ENCODE measurements at regions not wholly inside any gene's neighbourhood (a gene's known extent, or its start where the extent isn't known, plus 50 kb on each side); places are given as distances from the start of the nearest gene placed in this dataset.

GRCh38 chr6:101212640-101213039, 180.9 kb upstream of the GRIK2 start:
- DNase-seq (ENCODE audit: low spot score) = no peak

DNA sequence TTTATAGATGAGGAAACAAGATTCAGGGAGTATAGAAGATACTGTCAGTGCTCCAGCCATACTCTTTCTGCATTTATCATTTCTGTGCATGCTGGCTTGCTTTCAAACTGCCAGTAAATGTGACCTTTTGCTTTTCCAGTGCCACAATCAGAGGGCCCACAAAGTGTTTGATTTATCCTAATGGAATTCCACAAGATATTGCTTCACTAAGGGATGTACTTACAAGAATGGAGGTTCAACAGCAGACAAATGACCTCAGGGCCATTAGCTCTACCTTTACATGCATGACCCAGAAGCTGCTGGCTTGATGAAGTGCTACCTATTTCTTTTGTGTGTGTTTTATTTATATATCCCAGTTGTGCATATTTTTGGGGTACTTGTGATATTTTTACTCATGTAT, 171.5 kb upstream of the GRIK2 start:
- DNase-seq (ENCODE audit: low spot score) = no peak

DNA sequence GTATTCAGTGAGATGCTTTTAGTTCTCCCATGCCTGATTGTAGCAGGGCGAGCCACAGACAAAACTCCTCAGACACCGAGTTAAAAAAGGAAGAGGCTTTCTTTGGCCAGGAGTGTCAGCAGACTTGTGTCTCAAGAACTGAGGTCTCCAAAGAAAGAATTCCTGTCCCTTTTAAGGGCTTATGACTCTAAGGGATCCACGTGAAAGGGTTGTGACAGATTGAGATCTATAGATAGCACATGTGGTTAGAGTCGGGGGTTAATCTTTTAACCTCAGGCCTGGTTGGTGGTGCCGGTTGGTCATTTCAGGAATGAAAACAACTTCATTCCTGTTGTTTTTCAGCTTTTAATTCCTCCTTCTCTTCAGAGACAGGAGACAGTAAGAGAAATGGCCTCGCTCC, 168.8 kb upstream of the GRIK2 start:
- no peak for DNase-seq (ENCODE audit: low spot score)

DNA sequence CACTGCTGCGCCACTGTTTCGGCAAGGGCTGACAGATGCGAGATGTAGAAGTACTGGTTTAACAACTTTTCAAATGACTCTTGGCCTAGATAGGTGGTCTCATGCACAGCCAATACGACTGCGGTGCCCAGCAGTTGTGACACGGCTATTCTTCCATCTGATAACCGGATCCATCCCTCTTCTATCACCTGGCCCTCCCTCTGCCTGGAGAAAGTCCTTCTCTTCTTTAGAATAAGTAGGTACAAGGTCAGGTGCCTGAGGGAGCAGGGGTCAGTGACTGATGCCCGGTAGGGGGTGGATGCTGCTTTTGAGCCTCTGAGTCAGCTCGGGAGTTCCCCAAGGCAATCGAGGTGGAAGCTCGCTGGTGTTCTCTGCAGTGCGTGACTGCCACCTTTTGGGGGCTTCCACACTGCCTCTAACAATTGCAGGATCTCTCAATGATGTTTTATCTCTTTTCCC, 166.8 kb upstream of the GRIK2 start:
- no peak for DNase-seq (ENCODE audit: low spot score)

DNA sequence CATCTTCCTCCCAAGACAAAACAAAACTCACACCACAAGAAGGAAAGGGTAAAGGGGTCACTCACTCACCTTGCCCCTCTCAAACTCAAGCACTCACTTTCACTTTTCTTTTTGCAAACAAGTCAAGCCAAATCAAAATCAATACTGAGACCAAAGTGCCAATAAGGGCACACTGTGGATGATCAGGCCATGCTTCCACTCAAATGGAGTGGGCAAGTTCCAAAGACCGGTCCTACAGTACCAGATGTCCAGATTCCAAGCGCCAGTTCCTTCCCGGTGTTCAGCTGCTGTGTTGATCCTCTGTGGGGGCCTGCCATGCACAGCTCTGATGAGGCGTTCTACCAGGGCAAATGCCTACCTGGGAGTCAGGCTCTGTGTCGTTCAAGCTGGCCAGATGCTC, 162.6 kb upstream of the GRIK2 start:
- no peak for DNase-seq (ENCODE audit: low spot score)

- DNase-seq (ENCODE audit: low spot score) = no peak
Observed at GRCh38 chr6:101231606-101232235, 161.8 kb upstream of the GRIK2 start.

- no peak for DNase-seq (ENCODE audit: low spot score)
Observed at GRCh38 chr6:101232961-101233360, 160.5 kb upstream of the GRIK2 start.

DNA sequence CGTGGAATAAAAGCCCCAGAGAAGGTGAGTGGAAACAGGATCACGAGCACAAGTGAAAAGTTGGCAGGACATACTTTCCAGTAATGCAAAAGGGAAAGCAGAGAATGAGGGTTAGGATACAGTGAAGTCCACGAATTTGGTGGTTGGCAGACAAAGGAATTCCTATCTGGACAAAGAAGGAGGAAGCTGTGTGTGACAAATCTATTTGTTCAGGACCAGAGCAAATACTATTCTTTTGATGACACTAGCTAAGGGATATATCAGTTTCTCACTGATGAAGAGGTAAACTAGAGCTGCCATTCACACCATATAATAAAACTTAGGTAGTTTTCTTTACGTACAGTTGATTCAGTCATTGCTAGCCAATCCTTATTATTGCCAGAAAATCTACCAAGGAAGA, 156.8 kb upstream of the GRIK2 start:
- DNase-seq (ENCODE audit: low spot score) = no peak

DNA sequence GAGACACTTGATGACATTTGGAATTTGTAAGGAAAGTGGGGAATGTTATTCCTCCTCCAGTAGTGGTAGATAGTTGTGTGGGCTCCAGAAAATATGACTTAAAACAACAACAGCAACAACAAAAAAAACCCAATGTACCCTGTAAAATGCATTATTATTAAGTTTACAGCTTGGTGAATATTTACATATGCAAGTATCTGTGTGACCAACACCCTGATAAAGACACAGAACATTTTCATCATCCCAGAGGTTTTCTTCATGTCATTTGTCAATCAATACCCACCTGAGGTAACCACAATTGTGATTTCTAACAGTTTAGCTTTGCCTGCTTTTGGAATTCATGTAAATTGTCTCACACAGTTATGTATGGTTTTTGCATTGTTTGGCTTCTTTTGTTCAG, 152.1 kb upstream of the GRIK2 start:
- DNase-seq (ENCODE audit: low spot score) = no peak

DNA sequence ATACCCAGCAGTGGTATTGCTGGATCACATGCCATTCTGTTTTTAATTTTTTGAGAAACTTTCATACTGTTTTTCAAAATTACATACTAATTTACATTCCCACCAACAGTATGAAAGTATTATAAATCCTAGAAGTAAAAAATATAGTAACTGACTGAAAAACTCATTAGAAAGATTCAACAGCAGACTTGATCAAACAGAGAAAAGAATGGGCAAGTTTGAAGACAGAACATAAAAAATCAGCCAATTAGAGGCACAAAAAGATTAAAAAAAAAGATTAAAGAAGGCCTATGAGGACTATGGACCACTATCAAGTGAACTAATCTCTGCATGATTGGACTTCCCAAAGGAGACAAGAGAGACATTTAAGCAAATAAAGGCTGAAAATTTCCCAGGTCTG, 144.0 kb upstream of the GRIK2 start:
- no peak for DNase-seq (ENCODE audit: low spot score)

DNA sequence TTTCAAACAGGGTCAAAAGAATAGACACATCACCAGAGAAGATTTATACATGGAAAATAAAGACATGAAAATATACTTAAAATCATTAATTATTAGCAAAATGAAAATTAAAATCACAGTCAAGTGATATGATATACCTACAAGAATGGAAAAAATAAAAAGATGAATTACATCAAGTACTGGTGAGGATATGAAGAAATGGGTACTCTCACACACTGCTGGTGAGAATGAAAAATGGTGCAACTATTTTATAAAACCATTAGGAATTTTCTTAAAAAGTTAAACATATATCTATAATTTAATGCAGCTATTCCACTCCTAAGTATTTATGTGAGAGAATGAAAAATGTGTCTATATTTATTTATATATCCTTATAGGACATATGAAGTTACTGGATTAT, 136.3 kb upstream of the GRIK2 start:
- no peak for DNase-seq (ENCODE audit: low spot score)

DNA sequence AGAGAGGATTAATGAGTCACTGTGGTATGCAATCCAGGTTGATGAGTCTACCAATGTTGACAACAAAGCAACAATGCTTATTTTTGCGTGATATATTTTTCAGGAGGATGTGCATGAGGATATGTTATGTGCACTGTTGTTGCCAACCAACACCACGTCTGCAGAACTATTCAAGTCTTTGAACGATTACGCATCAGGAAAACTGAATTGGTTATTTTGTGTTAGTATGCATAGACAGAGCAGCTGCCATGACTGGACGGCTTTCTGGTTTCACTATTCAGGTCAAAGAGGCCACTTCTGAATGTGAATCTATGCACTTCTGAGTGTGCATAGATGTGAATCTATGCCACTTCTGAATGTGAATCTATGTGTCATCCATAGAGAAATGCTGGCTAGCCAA, 134.0 kb upstream of the GRIK2 start:
- DNase-seq (ENCODE audit: low spot score) = no peak

DNA sequence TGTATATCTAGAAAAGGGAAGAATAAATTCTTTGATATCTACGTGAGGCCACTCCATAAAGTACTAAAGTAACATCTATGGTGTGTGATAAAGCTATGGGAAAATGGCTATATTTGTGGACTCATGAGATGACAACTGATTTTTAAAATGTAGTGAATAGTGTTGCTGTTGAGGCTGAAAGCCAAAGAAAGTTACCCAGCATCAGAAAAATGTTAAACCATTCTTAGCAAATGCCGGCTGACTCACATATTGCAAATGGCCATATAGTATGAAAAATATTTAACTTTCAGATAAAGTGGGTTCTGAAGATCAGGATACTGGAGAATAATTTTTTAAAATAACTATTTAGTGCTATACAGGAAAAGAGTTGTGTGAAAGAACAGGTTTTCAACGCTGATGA, 129.9 kb upstream of the GRIK2 start:
- DNase-seq (ENCODE audit: low spot score) = no peak

DNA sequence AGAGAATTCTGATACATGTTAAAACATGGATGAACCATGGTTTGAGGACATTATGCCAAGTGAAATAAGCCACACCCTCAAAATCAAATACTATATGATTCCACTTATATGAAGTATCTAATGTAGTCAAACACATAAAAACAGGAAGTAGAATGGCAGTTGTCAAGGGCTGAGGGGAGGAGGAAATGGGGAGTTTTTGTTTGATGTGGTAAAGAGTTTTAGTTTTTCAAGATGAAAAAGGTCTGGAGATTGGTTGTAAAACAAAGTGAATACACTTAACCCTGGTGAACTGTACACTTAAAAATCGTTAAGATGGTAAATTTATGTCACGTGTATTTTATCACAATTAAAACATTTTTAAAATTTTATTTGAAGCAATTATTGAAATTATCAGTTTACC, 127.4 kb upstream of the GRIK2 start:
- peak; percentile 7 for DNase-seq (ENCODE audit: low spot score)

DNA sequence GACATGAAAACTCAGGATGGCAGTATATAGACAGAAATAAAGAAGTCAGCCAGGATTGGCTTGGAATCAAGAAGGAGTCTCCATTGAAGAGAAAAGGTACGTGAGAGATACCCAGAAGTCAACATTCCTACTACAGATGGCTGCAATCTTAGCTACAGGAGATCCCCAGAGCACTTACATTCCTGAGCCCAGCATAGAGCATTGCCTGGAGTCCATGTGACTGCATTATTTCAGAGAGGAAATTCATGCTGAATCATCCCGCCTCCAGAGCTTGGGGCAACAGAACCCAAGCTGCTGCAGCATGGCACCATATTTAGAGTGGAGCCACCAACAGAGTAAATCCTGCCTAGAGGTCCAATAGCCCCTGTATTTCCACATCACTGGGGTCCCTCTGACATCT, 125.0 kb upstream of the GRIK2 start:
- DNase-seq (ENCODE audit: low spot score) = no peak

GRCh38 chr6:101275251-101275650, 118.3 kb upstream of the GRIK2 start:
- DNase-seq (ENCODE audit: low spot score) = no peak

- no peak for DNase-seq (ENCODE audit: low spot score)
Observed at GRCh38 chr6:101276066-101276465, 117.4 kb upstream of the GRIK2 start.

DNA sequence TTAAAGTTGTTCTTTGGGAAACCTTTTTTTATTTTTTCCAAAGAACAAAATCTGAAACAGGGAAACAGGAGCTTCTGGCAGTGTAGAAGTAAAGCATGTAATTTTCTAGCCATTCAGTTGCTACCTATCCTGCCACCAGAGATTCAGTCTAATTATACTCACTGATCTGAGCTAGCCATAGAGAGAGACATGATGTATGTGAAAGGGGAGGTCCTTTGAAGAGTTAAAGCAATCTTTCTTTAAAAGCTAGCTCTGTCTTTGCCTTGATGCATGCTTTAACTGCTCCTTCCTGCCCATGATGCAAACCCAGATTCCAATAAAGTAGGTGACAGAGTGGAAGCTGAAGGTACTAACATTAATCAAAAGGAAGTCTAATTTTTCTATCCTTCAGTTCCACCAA, 114.1 kb upstream of the GRIK2 start:
- DNase-seq (ENCODE audit: low spot score) = no peak

DNA sequence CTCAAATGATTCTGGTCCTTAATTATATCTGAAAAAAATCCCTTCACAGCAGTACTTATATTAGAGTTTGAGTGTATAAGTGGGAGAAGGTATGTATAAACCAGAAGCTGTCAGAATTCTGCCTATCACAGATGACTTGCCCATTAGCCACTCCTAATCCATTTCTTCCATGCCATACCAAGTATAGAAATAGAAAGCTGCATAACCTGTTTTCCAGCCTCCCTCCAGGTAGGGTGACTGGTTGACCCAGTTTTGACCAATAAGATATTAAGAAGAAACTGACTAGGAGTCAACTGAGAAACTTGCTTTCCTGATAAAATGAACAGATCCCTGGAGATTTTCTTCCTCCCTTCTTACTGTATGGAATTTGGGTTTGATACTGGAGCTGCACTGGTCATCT, 112.2 kb upstream of the GRIK2 start:
- no peak for DNase-seq (ENCODE audit: low spot score)

DNA sequence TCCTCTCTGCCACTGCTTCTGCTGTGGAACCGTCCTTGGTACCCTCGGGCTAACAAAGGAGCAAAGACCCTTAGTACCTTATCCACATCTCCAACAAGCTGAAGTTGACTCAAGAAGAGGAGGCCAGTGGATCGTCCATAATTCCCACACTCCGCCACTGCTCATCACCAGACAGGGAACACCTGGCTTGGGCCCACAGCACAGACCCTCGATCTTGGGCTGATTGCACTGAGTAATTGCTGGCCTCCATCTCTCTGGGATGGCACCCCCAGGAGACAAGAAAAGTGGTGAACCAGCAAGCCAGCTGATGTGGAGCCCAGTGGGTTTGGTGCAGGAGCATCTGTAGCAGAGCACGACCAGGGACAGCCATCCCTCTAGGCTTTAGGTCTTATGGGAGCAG, 109.4 kb upstream of the GRIK2 start:
- DNase-seq (ENCODE audit: low spot score) = no peak

GRCh38 chr6:101286146-101286545, 107.4 kb upstream of the GRIK2 start:
- DNase-seq (ENCODE audit: low spot score) = no peak

- DNase-seq (ENCODE audit: low spot score) = no peak
Observed at GRCh38 chr6:101290346-101290745, 103.2 kb upstream of the GRIK2 start.

DNA sequence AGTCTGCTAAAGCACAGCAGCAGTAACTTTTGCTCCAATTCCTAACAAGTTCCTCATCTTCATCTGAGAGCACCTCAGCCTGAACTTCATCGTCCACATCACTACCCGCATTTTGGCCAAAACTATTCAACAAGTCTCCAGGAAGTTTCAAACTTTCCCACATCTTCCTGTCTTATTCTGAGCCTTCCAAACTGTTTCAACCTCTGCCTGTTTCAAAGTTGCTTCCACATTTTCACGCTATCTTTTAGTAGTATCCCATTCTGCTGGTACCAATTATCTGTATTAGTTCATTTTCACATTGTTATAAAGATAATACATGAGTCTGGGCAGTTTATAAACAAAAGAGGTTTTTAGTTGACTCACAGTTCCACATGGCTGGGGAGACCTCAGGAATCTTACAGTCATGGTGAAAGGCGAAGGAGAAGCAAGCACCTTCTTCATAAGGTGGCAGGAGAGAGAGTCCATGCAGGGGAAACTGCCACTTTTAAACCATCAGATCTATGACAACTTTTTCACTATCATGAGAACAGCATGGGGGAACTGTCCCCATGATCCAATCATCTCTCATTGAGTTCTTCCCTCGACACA, 99.4 kb upstream of the GRIK2 start:
- no peak for DNase-seq (ENCODE audit: low spot score)

DNA sequence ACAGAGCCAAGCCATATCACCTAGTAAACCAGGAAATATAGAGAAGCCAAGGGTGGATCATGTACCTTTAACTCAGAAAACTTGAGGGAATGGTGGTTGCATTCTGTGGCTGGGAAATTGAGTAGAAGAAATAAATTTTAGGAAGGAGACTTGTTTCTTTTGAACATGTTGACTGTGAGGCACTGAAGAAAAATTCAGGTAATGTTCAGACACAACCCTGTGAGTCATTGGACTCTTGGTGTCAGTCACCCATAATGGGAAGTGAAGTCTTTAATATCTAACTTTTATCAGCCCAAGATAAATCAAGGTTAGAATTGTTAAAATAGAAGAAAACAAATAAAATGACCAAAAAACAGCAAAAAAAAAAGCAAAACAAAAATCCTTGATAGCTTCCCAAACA, 98.8 kb upstream of the GRIK2 start:
- no peak for DNase-seq (ENCODE audit: low spot score)

All from CD4-positive, alpha-beta T cell treated with Interleukin-6 at 100 ng/mL for 8 hours (primary cell).